GM18907 (cell line): ENCODE measurements at regions not wholly inside any gene's neighbourhood (a gene's known extent, or its start where the extent isn't known, plus 50 kb on each side); places are given as distances from the start of the nearest gene placed in this dataset.

Experiments used
- ATAC-seq: cut with Tn5 transposase; IDR thresholded peaks from one replicate; pipeline ENCODE4 v1.9.1; 2021; ENCODE audit warnings: mild to moderate bottlenecking, moderate library complexity; ENCODE audit not compliant: unreplicated experiment

DNA sequence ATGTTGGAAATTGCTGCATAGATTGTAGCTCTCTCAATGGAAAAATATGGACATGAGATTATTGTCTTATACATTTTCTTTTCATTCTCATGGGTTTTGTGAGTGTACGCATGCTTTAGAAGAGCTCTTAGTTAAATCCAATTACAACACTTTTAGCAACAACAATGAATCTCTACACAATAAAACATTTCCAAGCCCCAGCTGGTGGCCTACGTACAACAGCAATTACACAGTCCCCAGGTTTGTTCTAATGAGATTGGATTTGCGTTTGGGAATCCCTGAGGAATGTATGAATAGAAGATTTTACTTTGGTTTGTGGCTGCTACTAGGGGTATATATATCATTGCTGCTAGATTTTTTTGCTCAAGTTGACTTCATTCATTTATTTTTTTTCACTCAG lies 98.6 kb downstream of the FHDC1 start:
- no peak for ATAC-seq

DNA sequence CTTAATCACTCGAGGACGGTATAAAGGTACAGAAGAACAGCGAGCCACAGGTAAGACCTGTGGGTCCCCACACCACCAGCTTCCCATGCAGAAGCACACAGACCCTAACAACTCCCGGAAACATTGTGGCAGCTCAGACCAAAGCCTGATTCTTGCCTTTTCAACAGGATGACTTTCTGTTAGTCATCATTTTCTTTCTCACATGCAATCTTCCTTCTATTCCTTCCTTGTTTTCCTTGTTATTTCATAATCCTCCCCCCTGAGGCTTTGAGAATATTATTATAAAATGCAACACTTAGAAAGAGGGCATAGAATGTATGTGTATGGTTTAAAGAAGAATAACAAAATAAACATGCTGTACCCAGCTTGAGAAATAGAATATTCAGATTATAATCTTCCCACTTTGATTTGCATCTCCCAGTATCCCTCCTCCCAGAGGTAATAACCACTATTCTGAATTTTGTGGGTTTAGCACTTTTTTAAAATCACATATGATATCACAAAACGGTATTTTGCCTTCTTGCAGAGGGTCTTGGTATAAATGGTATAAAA lies 100.9 kb downstream of the FHDC1 start:
- ATAC-seq = no peak

GRCh38 chr4:153038623-153039311 lies 102.6 kb downstream of the FHDC1 start:
- no peak for ATAC-seq

DNA sequence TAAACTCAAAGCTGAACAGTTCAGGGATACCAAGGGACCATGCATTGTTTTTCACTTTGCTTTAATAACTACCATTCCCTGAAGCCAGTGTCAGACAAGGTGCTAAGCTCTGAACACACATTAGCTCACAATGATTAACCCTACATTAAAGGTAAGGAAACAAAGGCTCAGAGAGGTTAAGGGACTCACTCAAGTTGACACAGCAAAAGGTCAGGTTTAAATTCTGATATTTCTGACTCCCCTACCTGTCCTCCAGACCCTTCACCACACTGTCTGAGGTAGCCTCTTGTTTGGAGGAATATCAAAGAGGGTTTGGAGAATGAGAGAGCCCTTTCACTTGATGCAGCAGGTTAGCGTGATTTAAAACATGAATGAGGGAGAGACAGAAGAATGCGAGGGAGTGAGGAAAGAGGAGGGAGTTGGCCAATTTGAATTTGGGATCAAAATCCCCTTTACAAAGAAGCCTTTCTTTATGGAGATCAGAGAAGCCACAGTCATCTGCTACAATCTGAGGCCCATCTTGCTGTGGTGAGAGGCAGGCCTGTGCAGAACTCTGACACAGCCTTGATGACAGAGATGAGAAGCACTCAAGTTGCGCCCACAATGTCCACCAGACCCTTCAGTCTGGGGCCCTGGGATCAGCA lies 103.5 kb downstream of the FHDC1 start:
- no peak for ATAC-seq

DNA sequence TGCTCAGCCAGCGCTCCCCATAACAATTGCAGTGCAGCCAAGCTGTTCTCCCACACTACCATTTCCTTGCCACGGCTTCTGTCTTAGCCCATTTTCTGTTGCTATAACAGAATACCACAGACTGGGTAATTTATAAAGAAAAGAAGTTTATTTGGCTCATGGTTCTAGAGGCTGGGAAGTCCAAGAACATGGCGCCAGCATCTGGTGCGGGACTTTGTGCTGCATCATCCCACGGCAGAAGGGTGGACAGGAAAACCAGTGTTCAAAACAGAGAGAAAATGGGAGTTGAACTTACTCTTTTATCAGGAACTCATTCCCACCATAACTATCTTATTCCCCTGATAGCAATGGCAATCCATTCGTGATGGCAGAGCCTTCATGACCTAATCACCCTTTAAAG lies 104.6 kb downstream of the FHDC1 start:
- ATAC-seq = no peak

DNA sequence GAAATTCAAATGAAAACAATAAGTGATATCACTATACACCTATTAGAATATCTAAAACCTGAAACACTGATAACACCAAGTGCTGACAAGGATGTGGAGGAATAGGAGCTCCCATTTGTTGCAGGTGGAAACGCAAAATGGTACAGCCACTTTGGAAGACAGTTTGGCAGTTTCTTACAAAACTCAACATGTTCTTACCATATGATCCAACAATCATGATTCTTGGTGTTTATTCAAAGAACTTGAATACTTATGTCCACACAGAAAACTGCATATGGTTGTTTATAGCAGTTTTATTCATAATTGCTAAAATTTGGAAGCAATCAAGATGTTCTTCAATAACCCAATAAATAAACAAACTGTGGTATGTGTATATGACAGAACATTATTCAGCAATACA lies 107.9 kb downstream of the FHDC1 start:
- ATAC-seq = no peak

GRCh38 chr4:153045111-153045982 lies 109.2 kb downstream of the FHDC1 start:
- ATAC-seq = peak; percentile 66

- ATAC-seq = no peak
Observed at GRCh38 chr4:153058671-153059060, 122.5 kb downstream of the FHDC1 start.

DNA sequence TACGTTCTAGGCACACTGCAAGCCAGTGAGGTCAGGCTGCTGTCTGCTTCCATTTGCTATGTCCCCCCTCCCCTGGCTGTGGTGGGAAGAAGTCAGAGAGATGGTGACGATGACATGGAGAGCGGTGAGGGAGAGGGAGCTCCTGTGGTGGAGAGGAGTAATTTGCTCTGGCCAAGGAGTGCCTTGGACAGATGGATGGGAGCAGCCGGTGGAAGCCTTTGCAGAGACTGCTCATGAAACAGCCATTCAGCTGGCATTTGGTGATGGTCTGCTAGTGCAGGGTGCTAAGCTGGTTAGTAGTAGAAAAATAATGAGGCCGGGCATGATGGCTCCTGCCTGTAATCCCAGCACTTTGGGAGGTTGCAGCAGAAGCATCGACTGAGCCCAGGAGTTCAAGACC lies 124.1 kb downstream of the FHDC1 start:
- ATAC-seq = no peak

DNA sequence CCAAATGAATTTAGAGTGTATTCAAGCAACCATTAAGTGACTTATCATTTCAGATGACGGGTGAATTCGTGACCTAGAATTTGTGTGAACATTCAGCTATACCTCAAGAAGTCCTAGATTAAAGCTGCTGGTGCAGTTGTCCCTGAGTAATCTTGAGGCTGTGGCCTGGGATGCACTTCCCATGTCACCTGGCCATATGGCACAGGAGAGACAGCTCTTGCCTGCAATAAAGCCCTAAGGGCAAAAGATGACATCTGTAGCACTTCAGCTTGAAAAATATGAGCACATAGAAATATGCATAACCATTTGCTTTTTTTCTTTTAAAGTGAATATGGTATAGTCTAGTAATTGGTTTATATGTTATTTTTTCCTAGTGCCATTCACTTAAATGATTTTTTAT lies 125.8 kb downstream of the FHDC1 start:
- ATAC-seq = no peak

DNA sequence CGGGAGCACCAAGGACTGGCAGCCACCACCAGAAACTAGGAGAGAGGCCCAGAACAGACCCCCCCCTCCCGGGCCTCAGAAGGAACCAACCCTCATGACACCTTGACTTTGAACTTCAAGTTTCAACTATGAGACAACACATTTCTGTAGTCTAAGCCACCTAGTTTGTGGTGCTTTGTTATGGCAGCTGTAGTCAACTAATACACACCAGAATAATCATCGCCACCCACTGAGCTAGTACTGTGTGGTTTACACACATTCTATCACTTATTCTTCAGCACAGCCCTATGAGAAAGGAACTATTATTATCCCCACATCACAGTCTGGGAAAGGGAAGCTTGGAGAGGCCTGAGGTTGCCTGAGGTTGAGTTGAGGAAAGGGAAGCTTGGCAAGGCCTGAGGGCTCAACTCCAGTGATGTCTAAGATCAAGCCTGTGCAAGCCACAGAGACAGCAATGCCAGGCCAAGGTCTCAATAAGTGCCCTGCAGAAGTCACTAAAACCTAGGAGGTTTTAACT lies 126.6 kb downstream of the FHDC1 start:
- no peak for ATAC-seq

- ATAC-seq = no peak
Observed at GRCh38 chr4:153063490-153063889, 127.4 kb downstream of the FHDC1 start.

GRCh38 chr4:153064571-153064970 lies 128.4 kb downstream of the FHDC1 start:
- ATAC-seq = no peak

DNA sequence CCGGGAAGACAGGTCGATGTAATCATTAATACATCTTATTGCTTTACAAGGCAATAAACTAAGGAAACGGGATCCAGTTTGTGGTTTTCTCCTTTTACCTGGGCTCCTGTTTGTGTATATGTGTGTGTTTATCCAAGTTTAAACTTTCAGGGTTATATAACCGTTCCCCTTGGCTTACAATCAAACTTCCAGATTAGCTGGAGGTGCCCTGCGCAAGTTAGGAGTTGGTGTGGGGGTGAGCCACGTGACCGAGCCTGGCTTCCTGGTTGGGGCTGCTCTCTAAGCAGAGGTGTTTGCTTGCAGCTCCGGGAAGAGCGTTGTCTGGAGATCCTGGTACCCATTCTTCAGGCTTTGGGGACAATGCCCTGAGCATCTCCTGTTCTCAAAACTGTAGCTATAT lies 129.2 kb downstream of the FHDC1 start:
- no peak for ATAC-seq

GRCh38 chr4:153067376-153067775 lies 131.3 kb downstream of the FHDC1 start:
- ATAC-seq = no peak

DNA sequence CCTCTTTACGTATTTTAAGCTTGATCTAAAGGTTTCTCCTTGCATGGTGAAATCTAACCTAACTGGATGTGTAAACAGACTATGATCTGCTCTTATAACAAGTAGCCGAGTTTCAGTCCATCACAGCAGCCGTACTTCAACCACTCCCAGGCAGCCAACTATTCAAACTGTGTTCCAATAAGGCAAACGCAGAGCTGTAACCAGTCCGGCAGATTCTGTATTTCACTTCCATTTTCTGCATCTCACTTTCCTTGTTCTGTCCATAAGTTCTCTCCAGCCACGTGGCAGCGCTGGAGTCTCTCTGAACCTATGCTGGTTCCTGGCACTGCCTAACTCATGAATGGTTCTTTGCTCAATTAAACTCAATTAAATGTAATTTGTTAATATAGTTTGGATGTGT lies 132.6 kb downstream of the FHDC1 start:
- ATAC-seq = no peak

DNA sequence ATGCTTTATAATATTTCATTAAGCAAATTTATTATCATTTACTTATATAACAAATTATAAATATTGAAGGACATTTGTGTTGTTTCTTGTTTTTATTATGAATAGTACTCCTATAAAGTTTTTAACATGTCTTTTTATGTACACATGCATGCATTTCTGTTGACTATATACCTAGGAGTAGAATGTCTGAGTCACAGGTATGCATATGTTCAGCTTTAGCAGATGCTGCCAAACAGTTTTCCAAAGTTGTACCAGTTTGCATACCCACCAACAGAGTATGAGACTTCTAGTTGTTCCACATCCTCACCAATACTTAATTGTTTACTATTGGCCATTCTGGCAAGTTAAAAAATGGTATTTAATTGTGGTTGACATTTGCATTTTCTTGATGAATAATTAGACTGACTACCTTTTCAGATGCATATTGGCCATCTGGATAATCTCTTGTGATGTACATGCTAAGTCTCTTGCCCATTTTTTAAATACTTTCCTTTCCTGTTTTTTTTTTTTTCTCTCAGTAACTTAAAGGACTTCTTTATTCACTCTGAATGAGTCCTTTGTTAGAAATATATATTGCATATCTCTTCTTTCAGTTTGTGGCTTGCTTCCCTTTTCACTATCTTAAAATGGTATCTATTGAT lies 132.2 kb upstream of the TRIM2 start:
- ATAC-seq = no peak

DNA sequence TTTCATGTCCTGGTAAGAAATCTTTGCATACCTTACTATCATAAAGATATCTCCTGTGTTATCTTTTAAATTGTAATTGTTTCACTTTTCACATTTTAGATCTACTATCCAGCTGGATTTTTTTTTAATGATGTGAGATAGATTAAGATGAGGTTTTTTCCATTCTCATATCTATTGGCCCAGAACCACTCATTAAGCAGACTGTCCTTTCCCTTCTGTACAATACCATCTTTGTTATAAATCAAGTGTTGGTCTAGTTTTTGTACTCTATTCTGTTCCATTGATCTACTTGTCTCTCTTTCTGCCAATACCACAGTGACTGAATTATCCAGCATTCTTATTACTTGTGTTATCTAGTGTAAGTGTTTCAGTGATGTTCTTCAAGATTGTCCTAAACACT lies 131.6 kb upstream of the TRIM2 start:
- no peak for ATAC-seq

- no peak for ATAC-seq
Observed at GRCh38 chr4:153074486-153074885, 129.8 kb upstream of the TRIM2 start.

- no peak for ATAC-seq
Observed at GRCh38 chr4:153074936-153075630, 129.2 kb upstream of the TRIM2 start.
